Stimulated activated CD4-positive, alpha-beta T cell treated with anti-CD3 and anti-CD28 coated beads, TNF-alpha, amount 100 ng/mL, for 48 hours (primary cell): ENCODE measurements at regions not wholly inside any gene's neighbourhood (a gene's known extent, or its start where the extent isn't known, plus 50 kb on each side); places are given as distances from the start of the nearest gene placed in this dataset.

Experiments
- DNase-seq, 3 donors: peaks; one replicate each; pipeline ENCODE4 v3.0.0-alpha.2; 2020; ENCODE audit warnings: low read depth in 3 of 3

DNA sequence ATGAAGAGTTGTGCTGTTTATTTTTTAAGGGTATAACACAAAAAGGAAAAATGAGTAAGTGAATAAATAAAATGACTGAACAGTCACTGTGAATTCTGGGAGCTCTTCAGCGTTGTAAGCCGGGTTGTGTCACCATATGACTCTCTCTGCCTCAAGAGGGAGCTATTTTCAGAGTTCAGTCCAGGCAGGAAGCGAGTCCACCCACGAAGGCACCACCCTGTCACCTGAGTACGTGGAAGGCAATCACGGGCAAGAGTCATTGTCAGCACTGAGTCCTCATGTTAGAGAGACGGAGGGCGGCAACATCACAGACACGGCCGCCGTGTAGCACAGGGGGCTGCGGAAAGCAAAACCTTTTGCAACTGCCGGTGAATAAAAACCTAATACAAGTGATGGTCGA lies 227.6 kb downstream of the UTP18 start:
- peak in 2 of 3 donors; percentile 9 to 20 for DNase-seq

DNA sequence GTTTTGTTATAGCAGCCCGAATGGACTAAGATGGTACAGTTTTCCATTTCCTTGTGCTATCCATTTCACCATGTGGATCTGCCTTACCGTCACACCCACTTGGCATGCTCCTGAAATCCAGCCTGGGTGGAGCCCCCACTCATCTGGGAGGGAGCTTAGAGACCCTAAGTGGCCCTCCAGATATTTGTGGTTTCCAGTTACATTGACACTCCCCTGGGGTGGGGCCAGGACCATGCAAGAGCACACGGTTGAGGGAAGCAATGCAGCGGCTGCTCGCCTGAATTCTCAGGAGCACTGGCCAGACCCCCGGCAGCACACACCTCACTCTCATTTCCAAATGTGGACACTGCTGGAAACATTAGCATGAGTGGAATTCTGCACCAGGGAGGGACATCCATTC lies 231.1 kb downstream of the UTP18 start:
- DNase-seq: no peak

DNA sequence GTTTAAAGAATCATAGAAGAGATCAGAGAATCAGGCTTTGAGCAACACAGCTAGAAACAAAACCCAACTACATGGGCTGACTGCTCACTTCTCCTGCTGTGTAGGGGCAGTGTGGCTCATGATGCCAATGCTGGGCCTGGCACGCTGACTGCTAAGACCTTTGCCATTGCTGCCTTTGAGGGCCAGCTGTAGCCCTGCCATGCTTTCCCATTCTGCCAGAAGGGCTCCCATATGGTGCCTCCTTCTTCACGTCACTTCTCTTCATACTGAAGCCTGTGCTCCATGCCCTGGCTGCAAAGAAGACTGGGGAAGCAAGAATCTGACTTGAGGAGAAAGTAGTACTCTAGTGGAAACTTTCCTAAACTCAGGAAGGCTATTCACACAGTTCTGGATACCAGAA lies 232.9 kb downstream of the UTP18 start:
- DNase-seq: no peak

DNA sequence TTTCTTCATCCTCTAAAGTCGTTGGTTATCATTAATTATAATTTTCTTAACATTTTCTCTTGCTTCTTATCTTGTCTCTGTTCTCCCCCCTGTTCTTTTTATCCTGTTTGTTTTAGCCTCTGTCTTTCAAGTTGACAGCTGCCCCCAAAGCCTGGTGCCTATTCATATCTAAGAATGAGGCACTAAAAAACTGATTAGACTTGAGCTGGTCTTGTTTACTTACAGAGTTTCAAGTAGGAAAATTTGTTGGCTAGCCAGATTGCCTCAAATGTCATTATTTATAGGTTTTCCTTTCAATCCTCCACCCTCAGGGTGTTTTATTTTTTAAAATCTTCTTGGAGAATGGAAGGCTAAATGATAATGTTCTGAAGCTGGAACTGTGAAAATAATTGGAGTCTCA lies 236.0 kb downstream of the UTP18 start:
- DNase-seq: no peak

DNA sequence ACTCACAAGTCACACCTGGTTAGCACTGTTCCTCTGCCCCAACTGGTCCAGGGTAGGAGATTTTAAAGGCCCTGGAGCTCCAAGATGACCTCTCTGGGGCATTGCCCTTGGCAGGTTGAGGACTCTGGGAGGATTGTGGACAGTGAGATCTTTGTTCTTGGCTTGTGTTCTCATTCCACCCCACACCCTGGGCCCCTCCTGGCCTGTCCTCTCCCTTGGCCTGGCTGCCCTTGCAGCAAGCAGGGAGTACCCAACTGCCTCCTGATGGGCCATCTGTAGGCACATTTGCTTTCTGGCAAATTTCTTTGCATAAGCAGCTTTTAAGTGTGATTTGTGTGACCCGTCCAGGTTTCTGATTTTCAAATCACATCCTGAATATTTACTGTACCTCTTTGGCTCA lies 239.6 kb downstream of the UTP18 start:
- no peak for DNase-seq

DNA sequence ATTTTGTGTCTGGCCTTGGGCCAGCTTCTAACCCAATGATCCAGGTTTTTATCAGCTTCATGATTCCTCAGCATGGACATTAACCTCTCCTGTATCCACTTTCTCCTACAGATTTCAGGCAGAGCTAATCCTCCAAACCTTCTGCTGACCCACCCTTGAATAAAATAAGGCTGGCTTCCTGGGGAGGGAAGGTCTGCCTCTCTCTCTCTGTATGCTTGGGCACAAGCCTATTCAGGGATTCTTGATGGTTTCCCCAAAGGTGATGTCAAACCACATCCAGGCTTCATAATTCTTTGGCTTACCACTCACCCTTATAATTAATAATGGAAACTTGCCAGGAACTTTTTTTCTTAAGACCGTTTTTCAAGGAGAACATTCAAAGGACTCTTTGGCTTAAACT lies 240.1 kb downstream of the UTP18 start:
- no peak for DNase-seq

DNA sequence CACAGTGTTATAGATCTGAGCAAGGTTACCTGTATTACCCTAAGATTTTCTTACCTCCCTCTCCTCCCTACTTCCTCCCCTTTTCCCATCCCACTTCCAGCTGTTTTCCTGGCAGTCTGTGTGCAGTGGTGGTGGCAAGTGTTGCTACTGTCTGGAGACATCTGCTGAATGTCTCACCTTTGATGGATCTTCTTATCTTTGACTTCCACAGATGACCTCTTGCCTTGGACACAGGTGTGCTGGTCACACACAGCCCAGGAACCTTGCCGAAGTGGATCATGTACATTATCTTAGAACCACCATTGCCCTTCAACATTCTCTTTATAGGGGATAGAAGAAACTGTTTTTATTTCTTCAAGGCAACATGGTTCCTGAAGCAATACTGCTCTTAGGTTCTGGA lies 245.1 kb downstream of the UTP18 start:
- DNase-seq: no peak

DNA sequence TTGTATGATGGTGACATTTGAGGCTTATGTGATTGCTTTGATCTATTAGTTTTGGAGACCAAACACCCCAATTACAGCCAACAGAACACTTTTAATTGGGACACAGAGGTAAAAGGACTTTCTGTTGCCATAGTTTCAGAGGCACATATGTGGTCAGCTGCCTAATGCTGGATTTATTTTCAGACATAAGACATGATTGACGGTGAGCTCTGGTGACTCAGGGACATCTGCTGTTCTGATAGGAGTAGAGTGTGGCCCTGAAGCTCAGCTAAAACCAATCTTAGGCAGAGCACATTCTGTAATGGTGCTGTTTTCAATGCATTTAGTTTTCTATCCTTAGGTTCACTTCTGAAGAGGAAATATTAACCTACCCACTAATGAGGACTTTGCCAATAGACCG lies 247.1 kb downstream of the UTP18 start:
- DNase-seq: no peak

DNA sequence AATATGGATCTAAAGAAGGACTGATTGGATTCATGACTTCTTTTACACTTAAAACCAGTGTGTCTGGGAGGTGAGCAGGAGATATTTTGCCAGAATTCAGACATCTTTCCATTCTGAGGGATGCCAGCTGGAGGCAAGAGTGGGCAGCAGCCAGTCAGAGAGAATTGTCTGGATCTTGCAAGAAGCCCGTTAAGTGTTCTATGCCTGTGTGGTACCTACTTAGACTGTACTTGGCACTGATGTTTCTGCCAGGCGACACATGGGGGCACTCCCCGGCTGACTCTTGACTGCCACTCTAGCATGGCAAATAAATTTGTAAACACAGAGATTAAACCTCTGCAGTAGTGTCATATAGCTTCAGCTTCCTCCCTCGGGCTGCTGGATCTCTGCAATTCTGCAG lies 247.7 kb downstream of the UTP18 start:
- DNase-seq: no peak

DNA sequence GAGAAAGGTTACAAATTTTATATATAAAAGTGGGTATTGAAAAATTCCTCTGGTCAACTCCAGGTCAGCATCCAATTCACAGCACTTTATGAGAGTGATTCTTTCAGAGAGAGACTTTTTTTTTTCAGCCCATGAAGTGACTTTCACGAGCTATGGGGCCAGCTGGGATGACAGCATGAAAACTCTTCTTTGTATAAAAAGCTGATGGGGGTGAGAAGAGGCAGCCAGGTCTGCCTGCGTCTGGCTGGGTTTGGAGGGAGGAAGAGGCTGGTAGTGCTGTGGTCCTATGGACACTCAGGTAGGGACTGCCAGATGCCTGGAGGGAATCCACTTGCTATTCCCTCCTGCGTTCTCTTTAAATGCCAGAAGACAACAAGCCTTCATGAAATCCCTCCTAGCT lies 250.6 kb downstream of the UTP18 start:
- no peak for DNase-seq

DNA sequence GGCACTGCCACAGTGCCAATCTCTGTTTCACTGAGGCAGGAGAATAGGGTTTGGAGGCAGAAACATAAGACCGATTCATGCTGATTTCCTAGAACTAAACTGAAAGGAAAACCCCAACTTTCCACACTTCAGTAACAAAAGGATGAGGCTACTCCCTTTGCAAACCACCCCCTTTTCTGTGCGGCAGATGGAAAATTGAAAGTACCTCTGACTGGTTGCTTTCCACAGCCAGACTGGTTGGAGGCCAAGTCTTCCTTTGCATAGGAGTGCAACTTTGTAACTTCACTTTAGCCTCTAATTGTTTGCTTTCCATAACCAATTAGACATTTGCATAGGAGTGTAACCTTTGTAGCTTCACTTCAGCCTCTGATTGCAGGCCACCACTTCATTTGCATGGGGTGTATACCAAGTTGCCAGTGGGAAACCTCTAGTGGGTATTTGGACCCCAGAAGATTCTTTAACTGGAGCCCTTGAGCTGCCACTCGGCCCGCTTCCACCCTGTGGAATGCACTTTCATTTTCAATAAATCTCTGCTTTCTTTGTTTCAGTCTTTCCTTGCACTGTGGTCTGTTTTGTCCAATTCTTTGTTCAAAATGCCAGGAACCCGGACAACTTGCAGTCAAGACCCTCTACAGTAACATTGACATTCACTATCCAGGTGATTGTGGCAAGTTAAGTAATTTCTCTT lies 252.0 kb downstream of the UTP18 start:
- DNase-seq: no peak

DNA sequence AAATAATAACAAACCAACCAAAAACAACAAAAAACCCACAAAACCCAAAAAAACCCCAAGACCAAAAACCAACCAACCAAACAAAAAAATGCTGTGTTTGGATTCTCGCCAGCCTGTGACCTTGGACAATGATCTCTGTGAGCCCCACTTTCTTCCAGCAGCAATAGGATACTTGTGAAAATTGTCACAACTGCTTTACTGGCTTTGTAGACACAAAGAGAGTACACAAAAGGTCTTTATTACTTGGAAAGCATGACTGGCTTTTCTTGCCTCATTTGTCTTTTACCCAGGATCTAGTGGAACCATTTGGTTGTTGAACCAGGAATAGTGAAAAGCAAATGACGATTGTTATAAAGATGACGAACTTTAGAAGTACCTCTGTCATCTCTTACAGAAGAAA lies 256.6 kb downstream of the UTP18 start:
- no peak for DNase-seq

DNA sequence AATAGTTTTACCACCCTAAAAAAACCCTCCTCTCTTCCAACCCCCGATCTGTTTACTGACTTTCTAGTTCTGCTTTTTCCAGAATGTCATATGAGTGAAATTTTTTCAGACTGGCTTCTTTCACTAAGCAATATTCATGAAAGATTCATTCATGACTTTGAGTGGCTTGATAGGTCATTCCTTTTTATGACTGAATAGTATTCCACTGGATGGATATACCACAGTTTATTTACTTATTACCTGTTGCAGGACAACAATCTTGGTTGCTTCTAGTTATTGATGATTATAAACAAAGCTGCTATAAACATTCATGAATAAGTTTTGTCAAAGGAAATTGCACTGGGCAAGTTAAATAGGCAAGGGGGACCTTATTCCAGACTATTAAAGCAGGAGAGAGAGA lies 264.2 kb downstream of the UTP18 start:
- no peak for DNase-seq

DNA sequence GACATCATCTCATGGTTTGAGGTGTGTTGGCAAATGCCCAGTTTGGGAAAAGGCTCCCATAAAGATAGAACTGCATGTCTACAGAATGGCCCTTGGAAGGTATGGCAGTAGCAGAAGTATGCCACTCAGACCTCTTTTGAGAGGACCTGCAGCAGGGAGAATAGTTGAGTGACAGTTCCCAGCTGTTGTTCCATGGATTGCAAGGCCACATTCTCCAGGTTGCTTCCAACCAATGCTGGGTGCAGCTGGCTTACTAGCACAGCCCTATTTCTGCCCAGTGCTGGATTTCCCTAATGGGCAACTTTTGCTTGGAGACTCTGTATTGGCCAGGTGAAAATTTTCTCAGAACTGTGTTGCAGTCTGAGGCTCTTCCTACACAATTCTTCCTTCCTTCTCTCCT lies 266.2 kb downstream of the UTP18 start:
- DNase-seq: no peak

DNA sequence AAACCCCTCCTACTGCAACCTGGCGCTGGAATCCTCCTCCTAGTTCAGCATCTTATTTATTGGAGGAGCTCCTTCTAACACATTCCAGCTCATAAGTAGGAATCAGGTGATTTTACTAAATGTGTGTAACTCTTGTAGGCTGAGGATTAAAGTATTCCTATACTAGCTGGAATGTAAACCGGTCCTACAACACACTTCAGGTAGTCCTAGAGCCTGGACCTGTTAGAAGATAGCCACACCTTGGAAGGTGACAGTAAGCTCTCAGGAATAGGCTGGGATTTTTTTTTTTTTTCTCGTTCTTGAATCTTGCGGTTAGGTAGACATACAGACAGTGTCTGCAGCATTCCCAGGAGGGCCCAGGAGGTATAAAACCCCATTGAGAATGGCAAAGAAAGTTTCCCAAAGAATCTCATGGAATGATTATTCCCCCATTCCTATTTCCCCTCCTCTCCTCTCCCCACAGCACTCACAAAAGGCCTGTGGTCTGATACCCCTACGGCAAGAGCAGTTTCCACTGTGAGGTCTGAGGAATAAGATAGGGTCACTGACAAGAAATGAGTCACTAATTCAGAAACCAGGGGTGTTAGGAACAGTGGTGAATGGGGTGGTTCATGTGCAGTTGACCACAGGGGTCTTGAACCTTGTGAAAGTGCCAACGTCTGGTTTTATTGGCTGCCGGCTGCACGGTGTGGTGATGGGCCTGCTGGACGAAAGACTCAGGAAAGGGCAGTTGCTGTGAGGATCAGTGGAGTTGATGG lies 267.1 kb downstream of the UTP18 start:
- no peak for DNase-seq

DNA sequence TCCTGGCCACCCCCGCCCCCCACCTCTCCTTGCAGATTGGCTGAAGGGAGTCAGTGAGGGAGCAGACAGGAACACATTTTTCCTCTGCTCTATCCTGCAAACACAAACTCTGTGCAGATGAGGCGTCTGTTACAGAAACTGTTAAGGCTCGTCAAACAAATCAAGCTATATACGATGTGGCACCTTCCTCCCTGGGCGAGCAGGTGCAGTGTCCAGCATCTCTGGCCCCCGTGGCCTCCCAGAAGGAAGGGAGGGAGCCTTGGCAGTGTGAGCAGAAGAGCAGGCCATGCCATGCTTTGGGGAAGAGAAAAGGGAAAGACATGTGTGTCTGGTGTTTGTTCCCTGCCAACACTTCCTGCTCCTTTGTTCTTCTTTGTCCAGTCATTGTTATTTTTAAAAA lies 267.8 kb downstream of the UTP18 start:
- no peak for DNase-seq

DNA sequence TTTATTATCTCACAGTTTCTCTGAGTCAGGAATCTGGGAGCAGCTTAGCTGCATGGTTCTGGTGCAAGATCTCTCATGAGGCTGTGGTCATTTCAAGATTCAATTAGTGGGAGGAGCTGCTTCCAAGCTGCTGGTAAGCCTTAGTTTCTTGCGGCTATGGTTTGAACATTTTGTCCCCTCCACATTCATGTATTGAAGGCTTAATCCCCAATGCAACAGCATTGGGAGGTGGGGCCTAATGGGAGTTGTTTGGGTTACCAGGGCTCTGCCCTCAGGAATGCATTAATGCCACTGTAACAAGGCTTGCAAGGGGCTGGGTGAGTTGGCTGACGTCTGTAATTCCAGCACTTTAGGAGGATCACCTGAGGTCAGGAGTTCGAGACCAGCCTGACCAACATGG lies 272.9 kb downstream of the UTP18 start:
- no peak for DNase-seq

DNA sequence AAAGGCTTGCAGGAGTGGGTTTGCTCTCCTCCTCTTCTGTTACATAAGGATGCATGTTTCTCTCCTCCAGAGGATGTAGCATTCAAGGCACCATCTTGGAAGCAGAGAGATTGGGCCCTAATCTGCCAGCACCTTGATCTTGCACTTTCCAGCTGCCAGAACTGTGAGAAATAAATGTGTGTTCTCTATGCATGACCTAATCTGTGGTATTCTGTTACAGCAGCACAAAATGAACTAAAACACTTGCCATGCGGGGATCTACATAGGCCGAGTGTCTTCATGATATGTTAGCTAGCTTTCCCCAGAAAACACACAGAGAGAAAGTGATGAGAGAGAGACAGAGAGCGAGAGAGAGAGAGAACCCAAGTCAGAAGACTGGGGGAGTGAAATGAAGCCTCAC lies 273.5 kb downstream of the UTP18 start:
- DNase-seq: no peak

DNA sequence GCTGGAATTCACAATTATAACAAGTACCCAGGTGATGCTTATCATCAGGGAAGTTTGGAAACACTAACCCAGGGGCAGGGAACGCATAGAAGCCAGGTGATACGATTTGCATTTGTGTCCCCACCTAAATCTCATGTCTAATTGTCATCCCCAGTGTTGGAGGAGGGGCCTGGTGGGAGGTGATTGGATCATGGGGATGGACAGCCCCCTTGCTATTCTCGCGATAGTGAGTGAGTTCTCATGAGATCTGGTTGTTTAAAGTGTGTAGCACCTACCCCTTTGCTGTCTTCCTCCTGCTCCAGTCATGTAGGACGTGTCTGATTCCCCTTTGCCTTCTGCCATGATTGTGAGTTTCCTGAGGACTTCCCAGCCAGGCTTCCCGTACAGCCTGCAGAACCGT lies 276.3 kb downstream of the UTP18 start:
- DNase-seq: no peak

DNA sequence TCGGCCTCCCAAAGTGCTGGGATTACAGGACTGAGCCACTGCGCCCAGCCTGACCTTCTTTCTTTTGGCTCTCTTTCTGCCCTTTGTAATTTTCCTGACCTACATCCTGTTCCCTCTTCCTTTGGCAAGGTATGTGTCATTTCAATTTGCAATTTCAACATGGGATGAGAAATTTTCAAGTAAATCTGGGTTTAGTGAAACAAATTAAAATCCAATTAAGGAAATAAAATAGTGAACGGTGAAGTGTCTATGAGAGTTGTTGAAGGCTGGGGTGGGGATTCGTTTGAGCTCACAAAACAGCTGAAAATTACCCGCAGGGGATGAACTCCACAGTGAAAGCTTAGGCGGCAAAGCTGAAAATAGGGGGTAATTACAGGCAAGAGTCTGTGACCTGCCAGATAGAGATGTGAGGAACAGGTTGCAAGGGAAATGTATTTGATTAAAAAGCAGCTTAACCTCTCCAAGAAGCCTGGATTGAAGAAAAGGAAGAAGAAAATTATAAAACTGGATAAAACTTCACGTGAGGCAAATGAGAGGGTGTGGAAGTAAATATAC lies 277.7 kb downstream of the UTP18 start:
- DNase-seq: no peak

DNA sequence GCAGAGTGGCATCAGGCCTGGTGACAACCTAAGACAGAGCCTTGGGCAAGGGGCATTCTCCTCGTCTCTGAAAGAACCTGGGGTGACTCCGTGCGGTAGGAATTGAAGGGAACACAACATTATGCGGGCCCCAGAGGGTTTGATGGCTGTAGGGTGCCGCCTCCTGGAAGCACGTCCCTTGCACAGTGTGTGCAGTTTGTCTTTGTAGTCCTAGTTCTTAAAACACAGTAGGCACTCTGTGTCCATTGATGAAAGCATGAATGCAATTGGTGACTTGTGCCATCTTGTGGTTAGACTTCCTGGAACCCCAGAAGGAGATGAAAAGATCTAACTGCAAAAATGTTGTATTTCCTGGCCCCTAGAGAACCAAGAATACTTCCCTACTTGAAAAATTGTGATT lies 279.8 kb downstream of the UTP18 start:
- no peak for DNase-seq

DNA sequence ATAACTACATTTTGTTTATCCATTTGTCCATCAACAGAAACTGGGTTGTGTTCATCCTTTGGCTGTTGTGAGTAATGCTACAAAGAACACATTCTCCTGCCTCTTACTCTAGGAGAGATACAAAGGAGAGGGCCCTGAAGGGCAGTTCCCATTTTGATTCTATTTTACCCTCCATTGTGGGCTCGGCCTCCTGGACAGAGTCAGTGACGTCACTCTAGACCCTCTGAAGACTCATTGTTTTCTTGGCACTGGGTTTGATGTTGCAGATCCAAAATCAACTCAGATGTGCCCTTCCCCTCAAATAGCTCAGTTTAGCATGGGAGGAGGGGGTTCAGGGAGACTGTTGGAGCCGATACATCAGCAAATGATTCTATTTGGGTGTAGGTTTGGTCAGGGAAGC lies 280.9 kb downstream of the UTP18 start:
- DNase-seq: no peak

DNA sequence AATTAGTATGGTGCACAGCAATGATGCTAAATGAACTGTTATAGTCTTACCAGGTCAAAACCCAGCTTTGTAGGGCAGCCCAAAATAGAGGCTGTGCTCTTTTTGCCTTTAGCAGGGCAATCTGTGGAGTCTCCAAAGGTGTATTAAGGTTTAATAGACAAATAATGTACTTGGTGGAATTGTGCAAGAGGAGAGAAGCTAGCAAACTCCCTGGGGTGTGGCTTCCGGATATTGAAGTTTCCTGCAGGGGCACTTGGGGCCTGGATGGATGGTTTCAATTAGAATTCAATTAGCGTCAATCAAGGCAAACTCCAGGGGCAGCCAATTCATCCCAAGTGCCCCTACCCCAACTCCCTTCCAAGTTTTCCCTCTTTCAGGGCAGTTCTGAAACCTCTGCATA lies 285.8 kb downstream of the UTP18 start:
- DNase-seq: no peak
